HG03095 (cell line): ENCODE measurements at regions not wholly inside any gene's neighbourhood (a gene's known extent, or its start where the extent isn't known, plus 50 kb on each side); places are given as distances from the start of the nearest gene placed in this dataset.

Experiments
- ATAC-seq: cut with Tn5 transposase; IDR thresholded peaks from one replicate; pipeline ENCODE4 v1.9.1; 2021; ENCODE audit warnings: moderate library complexity; ENCODE audit not compliant: unreplicated experiment

DNA sequence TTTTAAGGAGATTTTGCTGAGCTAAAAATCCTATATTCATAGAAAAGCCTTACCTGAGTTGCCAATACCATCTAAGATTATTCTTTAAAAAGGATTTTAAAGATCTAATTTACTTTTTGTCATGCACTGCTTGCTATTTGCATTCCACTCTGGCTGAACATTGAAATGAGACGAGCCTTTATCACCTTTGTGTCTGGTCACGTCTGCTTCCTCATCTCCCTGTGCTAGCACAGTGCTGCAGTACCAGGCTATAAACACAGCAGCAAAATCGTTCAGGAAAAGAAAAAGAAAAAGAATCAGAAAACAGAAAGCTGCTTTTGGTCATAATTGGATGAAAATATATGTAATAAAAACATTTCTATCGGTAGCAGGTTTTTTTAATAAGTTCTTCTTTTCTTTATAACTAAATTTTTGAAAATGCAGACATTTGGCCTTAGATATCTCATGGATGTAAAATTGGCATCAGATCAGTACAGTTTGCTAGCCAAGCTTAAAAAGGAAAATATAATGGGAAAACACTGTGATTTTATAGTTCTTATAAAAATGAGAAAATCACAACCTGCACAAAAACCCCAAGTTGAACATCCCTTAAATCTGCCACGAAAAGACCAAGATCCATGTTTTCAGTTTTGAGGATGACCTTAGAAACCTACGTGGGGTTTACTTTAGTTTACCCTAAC, 735.7 kb upstream of the CXADR start:
- ATAC-seq, result no peak

GRCh38 chr21:16788584-16788983, 724.3 kb upstream of the CXADR start:
- no peak for ATAC-seq

- ATAC-seq, result no peak
Observed at GRCh38 chr21:16789636-16790035, 723.2 kb upstream of the CXADR start.

DNA sequence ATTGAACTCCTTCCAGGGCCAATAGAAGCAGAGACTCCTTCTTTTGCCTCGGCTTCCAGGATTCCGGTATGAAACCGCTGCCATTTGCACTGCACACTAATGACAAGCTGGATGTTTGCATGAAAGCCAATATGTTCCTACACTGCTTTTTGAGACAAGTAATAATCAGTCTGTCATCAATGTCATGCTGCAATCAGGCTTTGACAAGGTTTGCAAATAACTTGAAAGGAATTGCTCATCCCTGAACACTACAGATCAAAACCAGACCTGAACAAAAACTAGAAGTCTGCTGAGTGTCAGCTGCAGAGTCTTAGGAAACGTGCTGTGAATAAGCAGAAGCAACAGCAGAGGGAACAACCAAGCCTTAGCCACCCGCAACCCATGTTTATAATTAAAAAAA, 720.7 kb upstream of the CXADR start:
- ATAC-seq, result no peak

DNA sequence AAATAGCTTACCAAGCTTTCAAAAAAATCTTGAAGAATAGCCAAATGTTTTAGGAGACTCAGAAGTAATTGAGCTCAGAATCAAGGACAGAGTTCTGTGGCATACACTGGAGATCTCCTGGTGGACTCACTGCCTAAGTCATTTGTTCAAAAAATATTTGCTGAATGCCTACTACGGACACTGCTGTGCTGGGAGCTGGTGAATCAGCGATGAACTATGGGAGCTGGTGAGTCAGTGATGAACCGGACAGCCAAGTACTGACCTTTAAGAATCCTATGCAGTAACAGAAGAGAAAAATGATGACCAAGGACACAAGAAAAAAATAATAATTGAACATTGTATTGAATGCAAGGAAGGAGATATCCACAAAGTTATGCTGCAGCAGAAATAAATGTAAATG, 717.9 kb upstream of the CXADR start:
- ATAC-seq, result no peak

DNA sequence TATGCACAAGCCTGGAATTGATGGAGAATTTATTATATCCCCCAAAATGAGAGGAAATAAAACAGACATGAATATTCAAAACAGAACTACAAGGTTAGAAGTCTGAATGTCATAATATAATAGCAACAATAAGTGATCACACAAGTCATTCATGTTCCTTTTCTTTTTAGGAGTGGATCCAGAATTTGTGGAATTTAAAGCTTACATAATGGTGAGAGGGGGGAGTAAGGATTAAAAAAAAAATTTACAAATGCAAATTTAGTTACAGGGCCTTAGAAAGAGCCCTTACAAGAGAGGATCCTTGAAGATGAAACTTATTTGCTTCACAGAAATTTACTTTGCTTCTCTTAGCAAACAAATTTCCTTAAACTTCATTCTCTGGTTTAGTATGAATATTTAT, 716.1 kb upstream of the CXADR start:
- no peak for ATAC-seq

- no peak for ATAC-seq
Observed at GRCh38 chr21:16797540-16797939, 715.3 kb upstream of the CXADR start.

- no peak for ATAC-seq
Observed at GRCh38 chr21:16797966-16798365, 714.9 kb upstream of the CXADR start.

GRCh38 chr21:16800536-16801275, 712.1 kb upstream of the CXADR start:
- ATAC-seq, result no peak

GRCh38 chr21:16811011-16811410, 701.8 kb upstream of the CXADR start:
- ATAC-seq, result no peak

- ATAC-seq, result no peak
Observed at GRCh38 chr21:16811970-16812369, 700.9 kb upstream of the CXADR start.

- no peak for ATAC-seq
Observed at GRCh38 chr21:16815243-16815642, 697.6 kb upstream of the CXADR start.

- ATAC-seq, result no peak
Observed at GRCh38 chr21:16821588-16821987, 691.3 kb upstream of the CXADR start.

DNA sequence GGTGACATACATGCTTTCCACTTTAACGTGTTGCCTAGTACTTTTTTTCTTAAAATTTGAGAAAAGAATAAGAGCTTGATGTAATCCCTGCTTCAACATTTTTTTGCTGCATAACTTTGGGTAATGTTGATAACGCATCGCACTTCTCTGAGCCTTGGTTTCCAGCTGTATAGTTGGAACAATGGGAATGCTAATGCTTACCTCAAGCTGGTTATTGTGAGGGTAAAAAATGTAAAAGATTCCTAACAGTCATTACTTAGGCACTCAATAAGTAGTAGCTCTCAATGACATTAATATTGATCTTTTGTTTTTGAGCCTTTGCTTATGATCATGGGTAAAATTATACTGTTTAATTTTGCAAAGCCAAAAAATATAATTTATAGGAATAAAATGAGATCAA, 683.3 kb upstream of the CXADR start:
- no peak for ATAC-seq

DNA sequence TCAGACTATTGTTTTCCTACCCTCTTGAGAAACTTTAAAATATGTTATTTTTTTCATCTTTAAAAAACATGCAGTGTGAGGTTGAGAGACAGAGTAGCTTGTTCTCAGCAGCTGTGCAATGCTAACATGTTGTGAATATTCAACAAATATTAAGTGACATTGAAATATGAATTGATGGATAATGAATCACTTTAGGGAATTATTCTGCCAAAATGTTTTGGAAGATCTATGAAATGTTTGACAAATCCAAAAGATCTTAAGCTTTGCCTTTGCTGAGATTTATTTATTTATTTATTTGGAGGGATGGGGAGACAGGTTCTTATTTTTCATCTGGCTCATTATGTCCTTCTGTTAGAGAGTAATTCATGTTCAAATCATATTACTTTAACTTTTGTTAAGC, 680.1 kb upstream of the CXADR start:
- ATAC-seq, result no peak

DNA sequence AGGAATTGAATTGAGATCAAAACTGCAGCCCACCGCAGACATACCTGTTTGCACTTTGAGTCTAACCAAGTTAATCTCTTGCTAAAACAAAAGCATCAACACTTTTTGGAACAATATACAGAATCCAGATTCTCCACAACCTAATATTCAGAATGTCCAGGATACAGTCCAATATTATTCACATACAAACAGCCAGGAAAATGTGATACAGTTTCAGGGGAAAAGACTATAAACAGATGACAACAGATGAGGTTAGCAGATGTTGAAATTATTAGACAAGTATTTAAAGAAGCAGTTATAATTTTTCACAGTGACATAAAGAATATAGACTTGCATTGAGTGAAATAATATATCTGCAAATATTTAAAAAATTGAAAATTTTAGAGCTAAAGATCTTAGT, 678.1 kb upstream of the CXADR start:
- no peak for ATAC-seq

- ATAC-seq, result no peak
Observed at GRCh38 chr21:16837321-16837720, 675.5 kb upstream of the CXADR start.

DNA sequence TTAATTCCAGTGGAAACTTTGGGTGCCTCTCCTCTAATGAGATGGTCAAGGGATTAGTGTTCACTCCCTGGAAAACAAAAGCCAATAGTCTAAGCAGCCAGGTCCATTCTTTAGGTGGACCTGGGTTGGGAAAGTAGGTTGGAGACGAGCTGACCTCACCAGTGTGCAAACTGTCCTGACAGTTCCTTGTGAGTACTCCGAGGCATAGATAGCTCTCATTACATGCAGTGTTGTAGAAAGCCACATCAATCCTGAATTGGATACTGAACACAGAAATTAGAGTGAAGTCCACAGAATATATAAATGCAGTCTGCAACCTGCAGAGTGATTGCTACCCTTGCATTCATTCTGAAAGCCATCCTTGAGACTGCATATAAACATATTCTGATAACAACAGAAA, 675.1 kb upstream of the CXADR start:
- ATAC-seq, result no peak

DNA sequence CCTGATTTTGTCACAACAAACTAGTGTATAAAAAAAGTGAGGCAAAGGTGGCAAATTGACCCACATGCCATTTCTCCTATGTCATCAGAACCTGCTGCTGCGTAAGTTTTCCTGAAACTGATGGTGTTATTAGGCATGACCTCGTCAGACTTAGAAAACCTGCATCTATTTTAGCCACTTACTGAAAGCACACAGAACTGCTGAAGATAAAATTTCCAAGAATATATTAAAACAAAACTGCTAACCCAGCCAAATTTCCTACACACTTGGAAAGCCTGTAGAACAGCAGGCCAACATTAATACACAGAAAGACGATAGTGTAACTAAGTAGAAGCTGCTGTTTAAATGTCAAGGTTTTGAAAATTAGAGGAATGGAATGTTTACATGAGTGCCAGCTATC, 674.5 kb upstream of the CXADR start:
- ATAC-seq, result no peak

GRCh38 chr21:16840538-16840937, 672.3 kb upstream of the CXADR start:
- no peak for ATAC-seq

- no peak for ATAC-seq
Observed at GRCh38 chr21:16841975-16842695, 670.7 kb upstream of the CXADR start.

- no peak for ATAC-seq
Observed at GRCh38 chr21:16842696-16843035, 670.2 kb upstream of the CXADR start.
